ENCODE measurements at regions not wholly inside any gene's neighbourhood (a gene's known extent, or its start where the extent isn't known, plus 50 kb on each side); places are given as distances from the start of the nearest gene placed in this dataset.

DNA sequence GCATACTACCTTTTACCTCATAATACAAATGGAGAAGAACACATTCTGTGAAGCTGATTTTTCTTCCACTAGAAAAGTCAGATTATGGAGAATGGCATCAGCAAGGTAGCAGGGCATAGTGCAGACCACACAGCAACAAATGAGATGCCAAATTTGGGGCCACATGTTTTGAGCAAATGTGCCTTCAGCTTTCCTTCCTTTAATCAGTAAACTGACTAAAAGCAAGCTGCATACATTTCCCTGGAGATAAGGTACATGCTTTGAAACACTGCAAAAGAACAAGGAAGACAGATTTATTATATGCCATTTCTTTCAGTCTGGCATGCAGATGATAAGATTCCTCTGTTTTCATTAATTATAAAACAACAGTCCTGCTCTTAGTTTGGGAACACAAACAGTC, 67.1 kb upstream of the GUCY1A1 start:
- Histone ChIP-seq H3K4me1 (no peaks in the 10 kb centered on the region), H3K9me3 (no peaks in the 10 kb centered on the region), H3K4me3 (no peak overlapping the region), H3K27ac (no peak overlapping the region), H3K27me3 (no peaks in the 10 kb centered on the region), H3K36me3 (no peaks in the 10 kb centered on the region)
- no peak for ATAC-seq
- TF ChIP-seq, protein P1, sequence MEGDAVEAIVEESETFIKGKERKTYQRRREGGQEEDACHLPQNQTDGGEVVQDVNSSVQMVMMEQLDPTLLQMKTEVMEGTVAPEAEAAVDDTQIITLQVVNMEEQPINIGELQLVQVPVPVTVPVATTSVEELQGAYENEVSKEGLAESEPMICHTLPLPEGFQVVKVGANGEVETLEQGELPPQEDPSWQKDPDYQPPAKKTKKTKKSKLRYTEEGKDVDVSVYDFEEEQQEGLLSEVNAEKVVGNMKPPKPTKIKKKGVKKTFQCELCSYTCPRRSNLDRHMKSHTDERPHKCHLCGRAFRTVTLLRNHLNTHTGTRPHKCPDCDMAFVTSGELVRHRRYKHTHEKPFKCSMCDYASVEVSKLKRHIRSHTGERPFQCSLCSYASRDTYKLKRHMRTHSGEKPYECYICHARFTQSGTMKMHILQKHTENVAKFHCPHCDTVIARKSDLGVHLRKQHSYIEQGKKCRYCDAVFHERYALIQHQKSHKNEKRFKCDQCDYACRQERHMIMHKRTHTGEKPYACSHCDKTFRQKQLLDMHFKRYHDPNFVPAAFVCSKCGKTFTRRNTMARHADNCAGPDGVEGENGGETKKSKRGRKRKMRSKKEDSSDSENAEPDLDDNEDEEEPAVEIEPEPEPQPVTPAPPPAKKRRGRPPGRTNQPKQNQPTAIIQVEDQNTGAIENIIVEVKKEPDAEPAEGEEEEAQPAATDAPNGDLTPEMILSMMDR (IDR thresholded peaks at IDR 0.05), result no peak
- no peak for TF ChIP-seq POLR2AphosphoS5 (IDR thresholded peaks at IDR 0.05)
- TF ChIP-seq EP300 (IDR thresholded peaks at IDR 0.05), result no peak
- TF ChIP-seq POLR2A (IDR thresholded peaks at IDR 0.05), result no peak

DNA sequence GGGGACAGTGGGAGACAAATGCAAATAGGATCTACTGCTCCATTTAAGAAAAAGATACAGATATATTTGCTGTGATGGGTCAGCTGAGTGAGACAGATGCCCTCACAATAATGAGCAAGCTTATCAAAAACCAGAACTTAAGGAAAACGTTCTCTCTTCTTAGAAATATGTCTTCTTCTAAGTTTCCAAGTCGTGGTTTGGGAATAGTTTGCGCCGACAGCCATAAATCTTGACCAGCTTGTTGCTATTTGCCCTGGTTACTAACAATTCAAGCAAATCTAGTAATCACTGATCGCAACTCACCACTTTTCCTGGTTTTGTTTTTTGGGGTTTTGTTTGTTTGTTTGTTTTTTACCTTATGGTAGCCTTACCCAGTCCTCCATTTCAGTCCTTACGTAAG, 67.6 kb upstream of the GUCY1A1 start:
- TF ChIP-seq, protein P1 (IDR thresholded peaks at IDR 0.05), result no peak
- TF ChIP-seq POLR2AphosphoS5 (IDR thresholded peaks at IDR 0.05) (no peak), POLR2A (IDR thresholded peaks at IDR 0.05) (no peak), EP300 (IDR thresholded peaks at IDR 0.05) (no peak)
- Histone ChIP-seq H3K4me1 (no peaks in the 10 kb centered on the region), H3K27me3 (no peaks in the 10 kb centered on the region), H3K36me3 (no peaks in the 10 kb centered on the region), H3K9me3 (no peaks in the 10 kb centered on the region), H3K4me3 (no peak overlapping the region), H3K27ac (no peak overlapping the region)
- ATAC-seq, result no peak
- WGBS, 2 donors (ENCODE audit: low coverage in 1 of 2), result 84 to 93% methylated on average over 6 of the region's 6 CpGs

DNA sequence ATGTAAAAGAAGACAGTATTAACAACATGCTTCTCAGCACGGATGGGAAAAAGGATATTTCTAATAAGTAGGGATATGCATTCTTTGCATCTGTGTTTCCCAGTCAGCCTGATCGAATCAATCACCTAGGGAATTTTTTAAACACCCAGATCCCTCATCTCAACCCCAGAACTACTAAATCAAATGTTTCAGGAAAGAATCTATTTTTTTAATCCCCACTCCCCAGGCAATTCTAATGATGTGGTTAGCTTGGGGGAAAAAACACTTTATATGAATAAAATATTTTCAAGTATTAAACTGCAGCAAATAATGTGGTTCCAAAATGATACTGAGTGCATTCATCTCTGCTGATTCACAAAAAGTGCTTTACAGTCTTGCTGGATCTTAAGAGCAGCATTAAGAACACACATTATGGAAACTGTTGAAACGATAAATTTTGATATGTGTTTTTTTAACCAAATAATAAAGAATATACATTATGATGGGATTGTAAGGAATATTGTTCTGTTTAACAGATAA, 68.7 kb upstream of the GUCY1A1 start:
- TF ChIP-seq, protein P1 (IDR thresholded peaks at IDR 0.05), result no peak
- TF ChIP-seq EP300 (IDR thresholded peaks at IDR 0.05), result no peak
- no peak for TF ChIP-seq POLR2A (IDR thresholded peaks at IDR 0.05)
- no peak for TF ChIP-seq POLR2AphosphoS5 (IDR thresholded peaks at IDR 0.05)
- 38 to 60% methylated on average over 3 of the region's 3 CpGs for WGBS, 2 donors (ENCODE audit: low coverage in 1 of 2)
- no peaks in the 10 kb centered on the region for H3K4me1 ChIP-seq
- no peak overlapping the region for H3K27ac ChIP-seq
- no peak overlapping the region for H3K4me3 ChIP-seq
- H3K27me3 ChIP-seq, result no peaks in the 10 kb centered on the region
- no peaks in the 10 kb centered on the region for H3K36me3 ChIP-seq
- no peaks in the 10 kb centered on the region for H3K9me3 ChIP-seq
- ATAC-seq, result no peak

DNA sequence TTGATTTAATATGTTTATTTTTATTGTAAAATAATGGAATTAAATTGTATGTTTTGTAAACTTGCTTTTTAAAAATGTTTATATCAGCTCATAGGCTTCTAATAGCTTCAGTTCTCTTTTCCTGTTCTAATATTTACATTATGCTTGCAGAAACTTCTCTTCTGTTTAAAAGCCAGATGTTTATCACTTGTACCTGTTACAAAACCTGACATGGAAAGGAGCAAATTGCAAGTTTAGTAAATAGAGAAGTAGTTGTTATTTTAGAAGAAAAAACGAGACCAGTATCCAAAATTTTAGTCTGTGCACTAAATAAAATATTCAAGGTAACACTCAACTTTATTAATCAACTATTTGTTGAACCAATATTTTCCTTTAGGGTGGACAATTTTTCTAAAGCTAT, 69.4 kb upstream of the GUCY1A1 start:
- no peak overlapping the region for H3K4me3 ChIP-seq
- 25 to 64% methylated on average over 1 of the region's 1 CpG for WGBS, 2 donors (ENCODE audit: low coverage in 1 of 2)
- H3K4me1 ChIP-seq, result no peaks in the 10 kb centered on the region
- ATAC-seq, result no peak
- no peaks in the 10 kb centered on the region for H3K27me3 ChIP-seq
- H3K36me3 ChIP-seq, result no peaks in the 10 kb centered on the region
- no peaks in the 10 kb centered on the region for H3K9me3 ChIP-seq
- TF ChIP-seq POLR2A (IDR thresholded peaks at IDR 0.05), result no peak
- TF ChIP-seq, protein P1 (IDR thresholded peaks at IDR 0.05), result no peak
- no peak overlapping the region for H3K27ac ChIP-seq

DNA sequence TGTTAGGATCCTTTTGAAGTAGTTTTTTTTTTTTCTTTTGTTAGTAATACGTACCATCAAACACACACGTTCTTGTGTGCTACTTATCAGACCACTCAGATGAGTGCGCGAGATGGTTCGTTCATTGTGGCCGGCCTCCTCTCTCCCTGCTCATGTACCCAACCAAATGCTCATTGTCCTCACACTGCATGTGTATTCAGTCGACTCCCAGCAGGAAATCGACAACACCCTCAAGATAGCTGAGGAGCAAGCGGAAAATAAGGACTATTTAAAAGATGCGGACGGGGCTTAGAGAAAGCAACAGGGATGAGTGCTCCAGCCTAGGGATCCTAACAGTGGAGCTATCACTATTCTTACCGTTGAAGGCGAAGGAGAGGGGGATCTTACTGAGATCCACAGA, 72.9 kb upstream of the GUCY1A1 start:
- H3K4me3 ChIP-seq, result no peak overlapping the region
- 81 to 96% methylated on average over 3 to 11 of the region's 13 CpGs for WGBS, 2 donors (ENCODE audit: low coverage in 1 of 2)
- no peaks in the 10 kb centered on the region for H3K9me3 ChIP-seq
- no peaks in the 10 kb centered on the region for H3K27me3 ChIP-seq
- no peaks in the 10 kb centered on the region for H3K36me3 ChIP-seq
- ATAC-seq, result no peak
- TF ChIP-seq POLR2AphosphoS5 (IDR thresholded peaks at IDR 0.05) (no peak), POLR2A (IDR thresholded peaks at IDR 0.05) (no peak), EP300 (IDR thresholded peaks at IDR 0.05) (no peak)
- TF ChIP-seq, protein P1 (IDR thresholded peaks at IDR 0.05), result no peak
- H3K27ac ChIP-seq, result no peak overlapping the region
- H3K4me1 ChIP-seq, result peaks cover 0 to 6% (median 0%) of the 10 kb centered on the region in 3 donors

Data from gastroesophageal sphincter (tissue), 4 donors.